Epithelial cell of esophagus (primary cell): ENCODE measurements at regions not wholly inside any gene's neighbourhood (a gene's known extent, or its start where the extent isn't known, plus 50 kb on each side); places are given as distances from the start of the nearest gene placed in this dataset.
A peak's percentile ranks its signal among the peaks of the same experiment; 100 is the strongest.

ENCODE experiments used
- DNase-seq: peaks from one replicate; pipeline ENCODE4 v3.0.0; 2010; ENCODE audit warnings: low read depth
- H3K4me3 ChIP-seq: 2 replicates; pipeline ENCODE4 v1.5.1; 2011; ENCODE audit warnings: mild to moderate bottlenecking, low read length, control low read depth
- TF ChIP-seq, protein P1 (sequence below): IDR thresholded peaks from 2 replicates; pipeline ENCODE4 v1.5.1; 2011; ENCODE audit warnings: low read depth, mild to moderate bottlenecking, low read length, control low read depth, inconsistent platforms; ENCODE audit not compliant: insufficient read depth; ENCODE audit errors: missing control alignments

DNA sequence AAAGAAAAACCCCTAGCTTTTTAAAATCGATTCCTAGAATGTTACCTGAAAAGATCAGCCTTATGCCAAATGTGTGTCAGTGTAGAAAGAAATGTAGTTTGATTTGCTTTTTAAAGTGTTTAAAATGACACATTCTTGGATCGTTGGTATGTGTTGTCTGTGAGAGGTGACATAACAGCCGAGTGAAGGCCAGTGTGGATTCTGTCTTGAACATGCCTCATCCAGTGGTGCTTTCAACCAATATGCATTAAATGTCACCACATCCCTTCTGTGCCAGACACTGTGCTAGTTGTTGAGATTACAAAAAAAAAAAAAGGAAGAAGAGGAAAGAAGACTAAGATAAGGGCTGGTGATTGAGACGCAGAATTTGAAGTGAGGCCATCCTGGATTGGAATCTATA is 994.2 kb upstream of the TENM3 start:
- H3K4me3 ChIP-seq: no peak overlapping the region
- TF ChIP-seq, protein P1, sequence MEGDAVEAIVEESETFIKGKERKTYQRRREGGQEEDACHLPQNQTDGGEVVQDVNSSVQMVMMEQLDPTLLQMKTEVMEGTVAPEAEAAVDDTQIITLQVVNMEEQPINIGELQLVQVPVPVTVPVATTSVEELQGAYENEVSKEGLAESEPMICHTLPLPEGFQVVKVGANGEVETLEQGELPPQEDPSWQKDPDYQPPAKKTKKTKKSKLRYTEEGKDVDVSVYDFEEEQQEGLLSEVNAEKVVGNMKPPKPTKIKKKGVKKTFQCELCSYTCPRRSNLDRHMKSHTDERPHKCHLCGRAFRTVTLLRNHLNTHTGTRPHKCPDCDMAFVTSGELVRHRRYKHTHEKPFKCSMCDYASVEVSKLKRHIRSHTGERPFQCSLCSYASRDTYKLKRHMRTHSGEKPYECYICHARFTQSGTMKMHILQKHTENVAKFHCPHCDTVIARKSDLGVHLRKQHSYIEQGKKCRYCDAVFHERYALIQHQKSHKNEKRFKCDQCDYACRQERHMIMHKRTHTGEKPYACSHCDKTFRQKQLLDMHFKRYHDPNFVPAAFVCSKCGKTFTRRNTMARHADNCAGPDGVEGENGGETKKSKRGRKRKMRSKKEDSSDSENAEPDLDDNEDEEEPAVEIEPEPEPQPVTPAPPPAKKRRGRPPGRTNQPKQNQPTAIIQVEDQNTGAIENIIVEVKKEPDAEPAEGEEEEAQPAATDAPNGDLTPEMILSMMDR: no peak
- DNase-seq: no peak

DNA sequence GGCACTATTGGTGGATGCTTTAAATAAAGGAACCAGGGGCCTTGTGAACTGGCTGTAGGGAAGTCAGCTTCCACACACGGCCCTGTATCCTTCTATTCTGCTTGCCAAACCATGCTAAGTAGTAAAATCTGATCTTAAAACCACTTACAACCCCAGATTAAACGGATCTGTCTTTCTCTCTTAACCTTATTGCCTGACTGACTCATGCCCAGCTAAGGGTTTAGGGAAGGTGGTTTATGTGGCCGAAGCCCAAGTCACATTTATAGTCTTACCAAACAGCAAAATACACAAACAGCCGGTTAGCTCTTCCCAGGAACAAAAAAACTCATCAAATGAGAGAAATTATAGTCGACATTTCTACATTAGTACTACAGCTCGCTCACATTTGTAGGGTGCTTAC is 988.4 kb upstream of the TENM3 start:
- DNase-seq: no peak
- TF ChIP-seq, protein P1: no peak
- H3K4me3 ChIP-seq: no peak overlapping the region

DNA sequence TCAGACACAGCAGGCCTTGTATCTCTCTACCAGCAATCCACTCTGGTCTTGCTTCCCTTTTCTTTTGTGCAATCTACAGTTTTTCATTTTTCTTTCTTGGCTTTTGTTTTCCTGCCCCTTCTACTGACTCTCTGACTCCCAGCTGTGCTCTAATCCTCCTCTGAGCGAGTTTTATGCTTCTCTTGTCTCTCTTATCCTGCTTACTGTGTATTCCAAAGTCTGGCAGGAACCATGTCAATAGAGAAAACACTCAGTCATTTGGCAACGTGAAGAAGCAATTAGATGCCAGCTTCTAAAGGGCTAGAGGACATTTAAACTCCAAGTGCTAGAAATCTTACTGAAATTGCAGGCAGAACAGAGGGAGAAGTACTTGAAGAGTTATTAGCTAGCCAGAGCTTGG is 984.6 kb upstream of the TENM3 start:
- no peak for DNase-seq
- H3K4me3 ChIP-seq: no peak overlapping the region
- TF ChIP-seq, protein P1: no peak

DNA sequence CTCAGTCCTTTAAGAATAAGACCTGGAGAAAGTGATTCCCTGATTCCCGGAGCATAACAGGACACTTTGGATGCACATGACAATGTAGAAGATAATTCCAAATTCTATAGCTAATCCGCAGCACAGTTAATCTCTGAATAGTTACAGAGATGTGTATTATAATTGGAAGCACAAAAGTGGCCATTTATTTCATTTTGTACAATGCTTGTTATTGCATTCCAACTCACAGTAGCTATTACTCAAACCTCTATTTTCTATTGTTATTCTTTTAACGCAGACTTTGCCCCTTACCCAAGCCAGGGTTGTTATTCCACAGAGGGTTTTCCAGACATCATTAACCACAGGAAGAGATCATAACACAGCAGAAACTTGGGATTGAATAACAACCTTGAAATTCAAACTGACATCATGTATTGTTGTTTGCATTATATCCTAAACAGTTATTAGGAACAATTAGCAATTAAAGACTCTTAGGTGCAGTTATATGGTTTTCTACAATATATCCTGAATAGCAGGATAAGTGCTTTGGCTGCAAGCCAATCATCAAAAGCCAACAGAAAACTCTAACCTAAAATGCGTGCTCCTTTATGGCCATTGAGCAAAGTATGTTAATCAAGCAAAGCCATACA is 984.0 kb upstream of the TENM3 start:
- DNase-seq: no peak

DNA sequence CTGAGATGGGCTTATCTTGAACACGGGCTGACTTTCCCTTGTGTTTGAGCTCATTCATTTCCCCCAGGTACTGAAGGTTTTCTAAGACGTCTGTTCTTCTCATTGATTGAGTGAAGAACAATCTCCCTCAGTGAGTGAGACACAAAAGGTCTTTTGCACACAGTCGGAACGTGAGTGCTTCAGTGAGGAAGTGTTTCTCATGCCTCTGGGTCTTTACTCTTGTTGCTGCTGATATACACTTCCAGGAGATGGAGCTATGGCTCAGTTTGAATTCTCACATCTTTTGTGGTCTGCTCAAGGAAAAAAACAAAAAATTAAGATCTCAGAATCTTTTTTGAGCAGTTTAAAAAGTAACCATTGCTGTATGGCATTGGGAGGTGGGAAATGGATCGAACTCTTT is 981.9 kb upstream of the TENM3 start:
- TF ChIP-seq, protein P1: peak; percentile 23
- H3K4me3 ChIP-seq: no peak overlapping the region
- DNase-seq: peak; percentile 4

More for the DNA sequence above, 984.0 kb upstream of the TENM3 start:
- no peak overlapping the region for H3K4me3 ChIP-seq
- TF ChIP-seq, protein P1: no peak

DNA sequence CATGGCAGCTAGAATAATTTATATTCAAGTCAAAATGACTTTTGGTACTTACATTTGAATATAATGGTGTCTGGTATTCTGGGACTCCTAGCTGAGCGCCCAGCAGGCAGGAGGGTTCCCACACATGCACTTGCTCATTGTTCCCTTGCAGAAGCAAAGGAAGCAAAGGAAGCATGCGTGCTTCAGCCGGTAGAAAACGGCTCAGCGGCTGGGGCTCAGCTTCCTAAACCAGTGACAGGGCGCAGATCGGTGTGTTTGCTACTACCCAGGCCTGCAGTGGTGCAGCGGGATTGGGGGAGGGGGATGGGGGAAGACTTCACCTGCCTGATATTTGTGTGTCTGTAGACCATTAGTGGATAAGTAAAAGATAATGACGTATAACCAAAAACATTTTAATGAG is 978.3 kb upstream of the TENM3 start:
- TF ChIP-seq, protein P1: no peak
- H3K4me3 ChIP-seq: no peak overlapping the region
- no peak for DNase-seq

DNA sequence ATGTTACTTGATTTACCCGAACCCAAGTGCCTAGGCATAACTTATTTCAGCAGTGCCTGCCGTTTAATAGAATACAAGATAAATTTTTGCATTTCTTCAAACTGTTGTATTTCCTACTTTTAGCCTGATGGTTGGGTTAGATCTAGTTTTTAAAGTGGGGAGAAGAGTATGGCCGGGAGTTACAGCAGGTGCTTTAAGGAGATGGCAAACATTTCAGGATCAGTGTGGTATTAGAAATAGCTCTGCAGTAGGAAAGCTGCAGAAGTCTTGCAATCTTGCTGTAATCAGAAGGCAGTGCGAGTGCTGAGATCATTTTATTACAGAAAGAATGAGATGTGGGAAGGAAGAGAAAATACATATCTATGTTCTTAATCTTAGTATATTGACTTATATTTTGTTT is 977.8 kb upstream of the TENM3 start:
- TF ChIP-seq, protein P1: no peak
- no peak overlapping the region for H3K4me3 ChIP-seq
- DNase-seq: no peak
